ENCODE measurements at regions not wholly inside any gene's neighbourhood (a gene's known extent, or its start where the extent isn't known, plus 50 kb on each side); places are given as distances from the start of the nearest gene placed in this dataset.

- TF ChIP-seq CTCF (IDR thresholded peaks at IDR 0.05 in 2 of 3, conservative IDR thresholded peaks at IDR 0.05 in 1 of 3; ENCODE audit: borderline replicate concordance in 1 of 3, insufficient read depth in 1 of 3, low read depth in 2 of 3, low read length in 2 of 3) (no peak), SP1 (IDR thresholded peaks at IDR 0.05; ENCODE audit: low read depth) (no peak), JUND (IDR thresholded peaks at IDR 0.05) (no peak), EZH2 (IDR thresholded peaks at IDR 0.05) (no peak), MAX (IDR thresholded peaks at IDR 0.05) (no peak), POLR2A (IDR thresholded peaks at IDR 0.05; ENCODE audit: borderline replicate concordance, extremely low read depth, insufficient read depth, insufficient read length) (no peak), SRF (IDR thresholded peaks at IDR 0.05; ENCODE audit: low read depth) (no peak), POLR2AphosphoS5 (IDR thresholded peaks at IDR 0.05; ENCODE audit: low read depth, low read length) (no peak)
Observed at GRCh38 chr11:111012491-111012890, 233.0 kb upstream of the POU2AF2 start.
